GM23248 (cell line): ENCODE measurements at regions not wholly inside any gene's neighbourhood (a gene's known extent, or its start where the extent isn't known, plus 50 kb on each side); places are given as distances from the start of the nearest gene placed in this dataset.

Experiments
- EZH2 ChIP-seq: fragments of 200-600 bp; sonication (generic); IDR thresholded peaks from 2 replicates; pipeline ENCODE4 v1.6.1; 2018; ENCODE audit warnings: antibody characterized with exemption, mild to moderate bottlenecking; ENCODE audit not compliant: insufficient read depth, poor library complexity, severe bottlenecking
- EZH2phosphoT487 ChIP-seq: fragments of 200-600 bp; sonication (generic); IDR thresholded peaks from 2 replicates; pipeline ENCODE4 v1.6.1; 2018; ENCODE audit warnings: antibody characterized with exemption, moderate library complexity, mild to moderate bottlenecking, low read depth; ENCODE audit not compliant: insufficient read depth

DNA sequence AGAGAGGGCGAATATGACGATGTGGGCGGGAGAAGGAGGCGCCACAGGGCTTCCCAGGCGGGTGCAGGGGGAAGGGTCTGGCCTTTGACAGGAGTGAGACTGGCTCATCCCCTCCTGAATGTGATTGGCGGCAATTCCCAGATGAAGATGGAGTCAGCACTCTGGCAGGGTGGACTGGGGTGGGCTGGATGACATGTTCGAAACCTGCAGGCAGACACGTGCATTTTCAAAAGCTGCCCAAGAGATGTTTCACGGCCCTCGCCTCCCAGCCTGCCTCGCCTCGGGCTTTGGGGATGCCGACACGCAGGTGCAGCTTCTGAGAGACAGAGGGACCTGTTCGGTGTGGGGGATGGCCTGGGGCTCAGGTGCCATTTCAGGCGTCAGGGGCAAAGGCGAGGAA lies 66.8 kb upstream of the AFDN start:
- TF ChIP-seq EZH2phosphoT487 (no peak), EZH2 (no peak)
